SIG-M5 (cell line): ENCODE measurements at regions not wholly inside any gene's neighbourhood (a gene's known extent, or its start where the extent isn't known, plus 50 kb on each side); places are given as distances from the start of the nearest gene placed in this dataset.
"Not testable (repeated sequence)": the region's sequence is repeated elsewhere in the genome, so short reads cannot be mapped to it uniquely, and the experiment has no call there.

Source experiments
- DNase-seq: peaks from one replicate; lab custom pipeline; 2025; lab: John Stamatoyannopoulos, UW

DNA sequence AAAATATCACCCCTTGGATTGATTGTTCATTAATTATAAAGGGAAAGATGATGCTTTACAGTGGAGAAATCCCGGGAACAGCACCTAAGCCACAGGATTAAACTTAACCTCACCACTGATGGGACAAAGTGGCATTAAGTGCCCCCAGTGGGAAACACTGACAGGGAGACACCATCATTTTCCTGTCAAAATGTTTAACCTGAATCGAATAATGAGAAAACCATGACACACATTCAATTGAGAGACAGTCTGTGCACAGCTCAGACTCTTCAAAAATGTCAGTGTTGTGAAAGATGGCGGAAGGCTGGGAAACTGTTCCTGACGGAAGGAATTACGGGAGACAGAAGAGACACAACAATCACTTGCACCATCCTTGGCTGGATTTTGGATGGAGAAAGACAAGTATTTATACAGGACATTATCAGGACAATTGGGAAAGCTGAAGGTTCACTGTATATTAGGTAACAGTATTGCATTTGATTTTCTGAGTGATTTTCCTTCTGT is 111.8 kb upstream of the ASB18 start:
- no peak for DNase-seq

GRCh38 chr2:236376566-236377244 is 112.5 kb upstream of the ASB18 start:
- no peak for DNase-seq

- no peak for DNase-seq
Measured at GRCh38 chr2:236380051-236380612, 115.9 kb upstream of the ASB18 start.

- not testable (repeated sequence) for DNase-seq
Measured at GRCh38 chr2:236381253-236381652, 117.0 kb upstream of the ASB18 start.

GRCh38 chr2:236389284-236390216 is 125.3 kb upstream of the ASB18 start:
- not testable (repeated sequence) for DNase-seq

GRCh38 chr2:236393101-236393500 is 128.9 kb upstream of the ASB18 start:
- DNase-seq: no peak

DNA sequence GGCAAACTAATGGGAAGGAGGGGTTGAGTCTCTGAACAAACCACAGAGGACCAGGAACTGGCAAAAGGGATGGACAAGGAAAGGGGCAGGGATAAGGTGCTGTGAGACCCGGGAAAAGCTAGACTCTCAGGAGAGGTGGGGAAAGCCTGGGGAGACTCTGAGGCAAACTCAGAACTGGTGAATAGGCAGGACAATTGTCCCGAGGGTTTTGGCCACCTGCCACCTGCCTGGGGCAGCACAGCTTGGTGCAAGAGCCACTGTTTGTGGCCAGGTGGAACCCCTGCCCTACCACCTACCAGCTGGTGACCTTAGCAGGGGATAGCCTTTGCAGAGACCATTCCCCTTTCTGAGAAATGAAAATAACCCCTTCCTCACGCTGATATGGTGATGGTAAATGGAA is 129.4 kb upstream of the ASB18 start:
- no peak for DNase-seq

GRCh38 chr2:236394571-236394970 is 130.4 kb upstream of the ASB18 start:
- no peak for DNase-seq

DNA sequence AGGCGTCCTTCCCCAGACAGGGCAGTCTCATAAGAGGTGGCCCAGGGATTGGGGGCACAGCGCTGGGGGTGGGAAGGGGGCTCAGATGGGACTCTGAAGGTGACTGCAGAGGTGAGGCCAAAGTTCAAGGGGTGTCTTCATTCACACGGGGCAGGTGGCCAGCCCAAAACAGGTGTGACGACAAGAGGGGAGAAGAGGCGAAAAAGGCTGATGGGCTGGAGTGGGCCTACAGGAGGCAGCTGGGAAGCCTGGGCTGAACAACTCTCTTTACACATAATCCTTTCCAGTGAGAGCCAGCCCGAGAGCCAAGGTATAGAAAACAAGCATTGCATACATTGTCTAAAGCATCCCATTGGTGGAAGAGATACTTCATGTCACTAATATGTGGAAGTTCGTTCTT is 130.9 kb upstream of the ASB18 start:
- no peak for DNase-seq

- no peak for DNase-seq
Measured at GRCh38 chr2:236396818-236397350, 132.7 kb upstream of the ASB18 start.

GRCh38 chr2:236397681-236398080 is 133.5 kb upstream of the ASB18 start:
- no peak for DNase-seq

GRCh38 chr2:236399409-236399808 is 135.2 kb upstream of the ASB18 start:
- DNase-seq: no peak

- DNase-seq: no peak
Measured at GRCh38 chr2:236400046-236400574, 135.9 kb upstream of the ASB18 start.

DNA sequence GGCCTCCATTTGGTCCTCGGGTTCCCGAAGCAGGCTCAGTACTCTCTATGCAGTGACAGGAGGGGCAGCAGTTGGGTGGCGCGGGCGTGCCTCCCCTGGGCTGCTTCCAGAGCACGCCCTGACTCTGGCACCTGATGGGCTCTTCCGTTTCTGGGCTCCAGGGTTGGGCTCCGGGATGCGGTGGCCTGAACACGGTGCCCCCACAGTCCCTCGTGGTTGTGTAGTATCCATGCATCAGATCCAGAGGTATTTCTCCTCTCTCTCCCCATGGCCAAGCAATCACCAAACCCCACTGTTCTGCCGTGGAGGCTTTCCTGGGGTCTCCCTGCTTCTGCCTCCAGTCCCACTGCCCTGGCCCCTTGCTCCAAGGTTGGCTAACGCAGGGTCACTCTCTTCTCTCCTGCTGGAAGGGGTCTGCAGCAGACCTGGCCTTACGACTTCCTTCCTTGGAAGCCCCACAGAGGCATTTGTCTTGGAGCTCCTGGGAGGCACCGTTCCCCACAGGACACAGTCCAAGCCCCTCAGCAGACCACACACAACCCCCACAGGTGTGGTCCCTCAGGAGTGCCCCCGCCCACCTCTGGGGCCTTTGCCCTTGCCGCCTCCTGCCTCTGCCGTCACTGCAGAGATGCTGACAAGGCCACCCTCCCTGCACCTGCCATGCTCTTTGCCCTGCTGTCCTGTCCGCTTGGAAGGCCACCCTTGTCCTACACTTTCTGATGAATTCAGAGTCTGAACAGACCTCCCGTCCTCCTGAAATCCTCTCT is 136.6 kb upstream of the ASB18 start:
- no peak for DNase-seq

- no peak for DNase-seq
Measured at GRCh38 chr2:236402033-236402790, 138.0 kb upstream of the ASB18 start.

DNA sequence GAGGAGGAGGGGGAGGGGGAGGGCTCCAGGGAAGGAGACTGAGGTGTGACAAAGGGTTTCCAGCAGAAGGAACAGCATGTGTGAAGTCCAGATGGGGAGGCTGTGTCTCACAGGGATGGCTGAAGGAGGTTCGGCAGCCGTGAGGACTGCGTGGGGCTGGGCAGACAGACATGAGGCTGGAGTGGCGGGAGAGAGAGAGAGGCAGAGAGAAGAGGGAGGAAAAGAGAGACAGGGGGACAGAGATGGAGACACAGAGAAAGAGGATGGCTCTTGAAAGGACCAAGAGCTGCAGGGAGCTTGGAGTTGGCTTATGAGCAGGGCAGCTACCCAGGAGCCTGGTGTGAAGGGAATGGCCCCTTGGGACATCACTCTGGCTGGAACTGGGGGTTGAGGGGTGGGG is 138.9 kb upstream of the ASB18 start:
- no peak for DNase-seq

DNA sequence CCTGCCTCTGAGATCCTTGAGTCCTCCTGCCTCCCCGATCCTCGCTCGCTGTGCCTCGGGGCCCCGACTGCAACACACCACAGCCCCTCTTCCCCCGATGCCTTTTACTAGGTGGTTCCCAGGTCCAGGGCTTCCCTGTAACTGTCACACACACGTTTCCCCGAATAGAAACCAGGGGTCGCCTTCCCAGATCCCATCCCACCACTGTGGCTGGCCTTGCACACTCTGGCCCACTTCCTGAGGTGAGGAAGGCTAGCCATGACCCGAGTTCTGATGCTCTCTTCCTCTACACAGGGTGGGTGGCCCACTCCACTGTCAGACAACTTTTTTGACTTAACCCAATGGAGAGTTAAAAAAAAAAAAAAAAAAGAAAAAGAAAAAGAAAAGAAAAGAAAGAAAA is 139.6 kb upstream of the ASB18 start:
- DNase-seq: no peak

DNA sequence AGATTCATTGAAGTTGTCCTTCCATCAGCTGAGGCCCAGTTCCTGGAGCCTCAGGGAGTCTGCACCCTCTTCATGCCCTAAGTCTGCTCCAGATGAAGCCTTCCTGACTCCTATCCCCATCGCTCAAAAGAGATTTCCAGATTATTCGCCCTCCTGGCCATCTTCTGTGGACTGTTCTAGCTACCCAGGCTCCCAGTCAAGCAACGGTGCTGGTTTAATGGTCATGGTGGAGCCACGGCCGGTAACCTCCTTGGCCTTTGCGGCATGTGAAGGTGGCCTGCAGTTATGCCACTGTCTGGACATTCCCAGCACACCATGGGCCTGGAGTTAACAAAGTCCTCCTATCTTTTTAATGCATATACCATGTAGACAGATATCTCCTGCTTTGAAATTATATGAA is 140.1 kb upstream of the ASB18 start:
- no peak for DNase-seq

GRCh38 chr2:236405357-236405756 is 141.2 kb upstream of the ASB18 start:
- DNase-seq: no peak

- DNase-seq: no peak
Measured at GRCh38 chr2:236408090-236408489, 143.9 kb upstream of the ASB18 start.

- no peak for DNase-seq
Measured at GRCh38 chr2:236408786-236409185, 144.6 kb upstream of the ASB18 start.
